B cell (primary cell): ENCODE measurements at regions not wholly inside any gene's neighbourhood (a gene's known extent, or its start where the extent isn't known, plus 50 kb on each side); places are given as distances from the start of the nearest gene placed in this dataset.

Source experiments
- ATAC-seq: fragments of 200-7000 bp; cut with Tn5 transposase; one replicate; pipeline ENCODE4 v1.10.0; 2021; ENCODE audit warnings: low read depth, mild to moderate bottlenecking, moderate number of reproducible peaks, moderate library complexity
- CTCF ChIA-PET: fragments of 350-600 bp; sonication (Branson Sonifier 250); formaldehyde crosslinking; loops from one replicate; lab custom pipeline; 2021; ENCODE audit warnings: antibody characterized with exemption, inconsistent platforms; lab: Charles Lee
- POLR2A ChIA-PET: fragments of 350-600 bp; sonication (Branson Sonifier 250); formaldehyde crosslinking; loops from one replicate; lab custom pipeline; 2021; ENCODE audit warnings: antibody characterized with exemption; lab: Charles Lee
- DNase-seq: peaks from one replicate; pipeline ENCODE4 v3.0.0; 2013
- H2AFZ ChIP-seq: 2 replicates; pipeline ENCODE4 v1.6.1; 2012; ENCODE audit warnings: mild to moderate bottlenecking, low read depth, low read length; ENCODE audit not compliant: insufficient read depth, poor library complexity, severe bottlenecking
- H3K27ac ChIP-seq, 2 donors: 1 replicate in 1 of 2; 2 replicates in 1 of 2; pipeline ENCODE4 v1.5.1; 2012 to 2013; ENCODE audit warnings: low read length in 2 of 2, mild to moderate bottlenecking in 2 of 2, moderate library complexity in 1 of 2
- H3K27me3 ChIP-seq, 4 experiments: fragments of 200-600 bp in 1 of 4; sonication (generic) in 1 of 4; replicated peaks in 1 of 4; 1 replicate in 2 of 4; 2 replicates in 2 of 4; pipeline versions ENCODE4 v1.6.1 to v1.7.0; 2013 to 2016; ENCODE audit warnings: low read length in 3 of 4, mild to moderate bottlenecking in 2 of 4, mixed read lengths in 1 of 4, moderate library complexity in 1 of 4; ENCODE audit not compliant: insufficient read depth in 4 of 4, control insufficient read depth in 3 of 4; ENCODE audit errors: control extremely low read depth in 1 of 4
- H3K36me3 ChIP-seq, 2 experiments: replicated peaks in 1 of 2; 1 replicate in 1 of 2; 2 replicates in 1 of 2; pipeline versions ENCODE4 v1.6.1 to v1.7.1; 2013; ENCODE audit warnings: low read length in 1 of 2; ENCODE audit not compliant: insufficient read depth in 2 of 2, control insufficient read depth in 1 of 2; ENCODE audit errors: control extremely low read depth in 1 of 2, extremely low read depth in 1 of 2
- H3K4me1 ChIP-seq, 2 donors: fragments of 200-600 bp in 1 of 2; sonication (generic) in 1 of 2; 1 replicate in 1 of 2; 2 replicates in 1 of 2; pipeline versions ENCODE4 v1.5.1 to v1.6.1; 2013 to 2017; ENCODE audit warnings: low read length in 2 of 2; ENCODE audit not compliant: control insufficient read depth in 2 of 2, insufficient read depth in 2 of 2
- H3K4me2 ChIP-seq: replicated peaks from 2 replicates; pipeline ENCODE3; 2012; ENCODE audit warnings: mild to moderate bottlenecking, low read depth, low read length; ENCODE audit not compliant: poor library complexity, severe bottlenecking
- H3K4me3 ChIP-seq, 5 experiments: fragments of 200-600 bp in 1 of 5; sonication (generic) in 1 of 5; 1 replicate in 3 of 5; 2 replicates in 2 of 5; pipeline versions ENCODE4 v1.5.1 to v1.7.0; 2011 to 2016; ENCODE audit warnings: low read length in 4 of 5, mild to moderate bottlenecking in 4 of 5, low read depth in 2 of 5, control low read depth in 1 of 5, moderate library complexity in 1 of 5; ENCODE audit not compliant: insufficient read depth in 1 of 5; ENCODE audit errors: control extremely low read depth in 1 of 5, extremely low read depth in 1 of 5
- H3K79me2 ChIP-seq: fragments of 200-600 bp; sonication (generic); one replicate; pipeline ENCODE4 v1.6.0; 2016; ENCODE audit warnings: low read length; ENCODE audit not compliant: control insufficient read depth, insufficient read depth
- H3K9ac ChIP-seq: fragments of 200-600 bp; sonication (generic); 2 replicates; pipeline ENCODE4 v1.6.1; 2017; ENCODE audit warnings: mild to moderate bottlenecking, low read length, moderate library complexity
- H3K9me3 ChIP-seq, 3 donors: one replicate each; pipeline versions ENCODE4 v1.6.1 to v1.7.1; 2013; ENCODE audit warnings: low read length in 2 of 3; ENCODE audit not compliant: control insufficient read depth in 2 of 3, insufficient read depth in 1 of 3; ENCODE audit errors: control extremely low read depth in 1 of 3
- H4K20me1 ChIP-seq: 2 replicates; pipeline ENCODE4 v1.6.0; 2012; ENCODE audit warnings: mild to moderate bottlenecking, low read length; ENCODE audit not compliant: insufficient read depth, control insufficient read depth, poor library complexity, severe bottlenecking
- H3K27ac Mint-ChIP-seq: one replicate; pipeline ENCODE4 v1.8.0; 2021; ENCODE audit warnings: mixed read lengths
- H3K27me3 Mint-ChIP-seq: one replicate; pipeline ENCODE4 v1.8.0; 2021; ENCODE audit warnings: mixed read lengths
- H3K4me1 Mint-ChIP-seq: one replicate; pipeline ENCODE4 v1.8.0; 2021; ENCODE audit warnings: mixed read lengths
- H3K4me3 Mint-ChIP-seq: one replicate; pipeline ENCODE4 v1.8.0; 2021; ENCODE audit warnings: mixed read lengths
- H3K9me3 Mint-ChIP-seq: one replicate; pipeline ENCODE4 v1.8.0; 2022; ENCODE audit warnings: mixed read lengths; ENCODE audit not compliant: insufficient read depth
- EZH2 ChIP-seq: IDR thresholded peaks from 2 replicates; pipeline ENCODE4 v1.6.1; 2012; ENCODE audit warnings: borderline replicate concordance, low read depth, mild to moderate bottlenecking, moderate library complexity, low read length; ENCODE audit not compliant: insufficient read depth, poor library complexity, severe bottlenecking
- WGBS: methylation state at CpG from one replicate; pipeline ENCODE4 v1.1.5; 2013; ENCODE audit warnings: missing lambda C conversion rate; ENCODE audit not compliant: insufficient coverage; 5-methylcytosine and 5-hydroxymethylcytosine counted together
- intact Hi-C: fragments of 100-400 bp; cut with micrococcal nuclease; formaldehyde crosslinking; loops from one replicate; pipeline ENCODE4 v1.10.0; 2022
- TF ChIP-seq, protein P1 (sequence below): fragments of 200-600 bp; IDR thresholded peaks from one replicate; pipeline ENCODE4 v1.8.0; 2022; ENCODE audit warnings: antibody characterized with exemption, mild to moderate bottlenecking

GRCh38 chr9:32716425-32716824 lies 66.9 kb upstream of the TMEM215 start:
- Mint-ChIP-seq H3K27ac (no peak overlapping the region), H3K27me3 (no peaks in the 10 kb centered on the region), H3K4me1 (no peaks in the 10 kb centered on the region), H3K9me3 (no peaks in the 10 kb centered on the region), H3K4me3 (no peak overlapping the region)
- ChIA-PET POLR2A (no interaction called here), CTCF (no interaction called here)
- DNase-seq (no peak), ATAC-seq (no peak)
- no peaks in the 10 kb centered on the region for H3K79me2 ChIP-seq
- H3K4me3 ChIP-seq: no peak overlapping the region
- H3K4me2 ChIP-seq: no peak overlapping the region
- H3K27ac ChIP-seq: no peak overlapping the region
- no peak overlapping the region for H3K9ac ChIP-seq
- intact Hi-C loops: no loop called here
- H3K4me1 ChIP-seq: no peaks in the 10 kb centered on the region
- no peaks in the 10 kb centered on the region for H3K36me3 ChIP-seq
- no peaks in the 10 kb centered on the region for H3K9me3 ChIP-seq
- no peaks in the 10 kb centered on the region for H3K27me3 ChIP-seq
- no peak overlapping the region for H2AFZ ChIP-seq
- no peaks in the 10 kb centered on the region for H4K20me1 ChIP-seq
- TF ChIP-seq, protein P1, sequence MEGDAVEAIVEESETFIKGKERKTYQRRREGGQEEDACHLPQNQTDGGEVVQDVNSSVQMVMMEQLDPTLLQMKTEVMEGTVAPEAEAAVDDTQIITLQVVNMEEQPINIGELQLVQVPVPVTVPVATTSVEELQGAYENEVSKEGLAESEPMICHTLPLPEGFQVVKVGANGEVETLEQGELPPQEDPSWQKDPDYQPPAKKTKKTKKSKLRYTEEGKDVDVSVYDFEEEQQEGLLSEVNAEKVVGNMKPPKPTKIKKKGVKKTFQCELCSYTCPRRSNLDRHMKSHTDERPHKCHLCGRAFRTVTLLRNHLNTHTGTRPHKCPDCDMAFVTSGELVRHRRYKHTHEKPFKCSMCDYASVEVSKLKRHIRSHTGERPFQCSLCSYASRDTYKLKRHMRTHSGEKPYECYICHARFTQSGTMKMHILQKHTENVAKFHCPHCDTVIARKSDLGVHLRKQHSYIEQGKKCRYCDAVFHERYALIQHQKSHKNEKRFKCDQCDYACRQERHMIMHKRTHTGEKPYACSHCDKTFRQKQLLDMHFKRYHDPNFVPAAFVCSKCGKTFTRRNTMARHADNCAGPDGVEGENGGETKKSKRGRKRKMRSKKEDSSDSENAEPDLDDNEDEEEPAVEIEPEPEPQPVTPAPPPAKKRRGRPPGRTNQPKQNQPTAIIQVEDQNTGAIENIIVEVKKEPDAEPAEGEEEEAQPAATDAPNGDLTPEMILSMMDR: no peak
- TF ChIP-seq EZH2: no peak
- no CpG with 5 or more reads among the region's 1 CpG for WGBS

GRCh38 chr9:32716955-32717543 lies 66.3 kb upstream of the TMEM215 start:
- Histone ChIP-seq H3K27ac (no peak overlapping the region), H3K4me3 (no peak overlapping the region), H3K79me2 (no peaks in the 10 kb centered on the region), H3K4me2 (no peak overlapping the region), H3K4me1 (no peaks in the 10 kb centered on the region), H3K36me3 (no peaks in the 10 kb centered on the region), H3K9me3 (no peaks in the 10 kb centered on the region), H3K9ac (no peak overlapping the region), H4K20me1 (no peaks in the 10 kb centered on the region), H3K27me3 (no peaks in the 10 kb centered on the region), H2AFZ (no peak overlapping the region)
- Mint-ChIP-seq H3K4me1 (no peaks in the 10 kb centered on the region), H3K9me3 (no peaks in the 10 kb centered on the region), H3K27ac (no peak overlapping the region), H3K27me3 (no peaks in the 10 kb centered on the region), H3K4me3 (no peak overlapping the region)
- CTCF ChIA-PET: no interaction called here
- POLR2A ChIA-PET: no interaction called here
- WGBS: 48% methylated on average over 2 of the region's 4 CpGs
- TF ChIP-seq, protein P1: no peak
- TF ChIP-seq EZH2: no peak
- intact Hi-C loops: no loop called here
- no peak for DNase-seq
- no peak for ATAC-seq
